Activated T-cell treated with anti-CD3 and anti-CD28 coated beads, Interleukin-2, amount 50 U/mL, for 4 hours (primary cell): ENCODE measurements at regions not wholly inside any gene's neighbourhood (a gene's known extent, or its start where the extent isn't known, plus 50 kb on each side); places are given as distances from the start of the nearest gene placed in this dataset.

Experiments
- ATAC-seq, 2 donors: fragments of 200-7000 bp; cut with Tn5 transposase; one replicate each; pipeline ENCODE4 v1.10.0; 2021
- DNase-seq: peaks from one replicate; pipeline ENCODE4 v3.0.0-alpha.2; 2020
- H3K27me3 Mint-ChIP-seq: one replicate; pipeline ENCODE4 v1.8.0; 2021; ENCODE audit warnings: low read depth, mixed read lengths
- H3K36me3 Mint-ChIP-seq: one replicate; pipeline ENCODE4 v1.8.0; 2022; ENCODE audit warnings: mixed read lengths; ENCODE audit not compliant: insufficient read depth
- H3K4me1 Mint-ChIP-seq: one replicate; pipeline ENCODE4 v1.8.0; 2021; ENCODE audit warnings: low read depth, mixed read lengths
- H3K4me3 Mint-ChIP-seq: one replicate; pipeline ENCODE4 v1.8.0; 2021; ENCODE audit warnings: mild to moderate bottlenecking, moderate library complexity, mixed read lengths
- H3K9me3 Mint-ChIP-seq: one replicate; pipeline ENCODE4 v1.8.0; 2021; ENCODE audit warnings: mixed read lengths

DNA sequence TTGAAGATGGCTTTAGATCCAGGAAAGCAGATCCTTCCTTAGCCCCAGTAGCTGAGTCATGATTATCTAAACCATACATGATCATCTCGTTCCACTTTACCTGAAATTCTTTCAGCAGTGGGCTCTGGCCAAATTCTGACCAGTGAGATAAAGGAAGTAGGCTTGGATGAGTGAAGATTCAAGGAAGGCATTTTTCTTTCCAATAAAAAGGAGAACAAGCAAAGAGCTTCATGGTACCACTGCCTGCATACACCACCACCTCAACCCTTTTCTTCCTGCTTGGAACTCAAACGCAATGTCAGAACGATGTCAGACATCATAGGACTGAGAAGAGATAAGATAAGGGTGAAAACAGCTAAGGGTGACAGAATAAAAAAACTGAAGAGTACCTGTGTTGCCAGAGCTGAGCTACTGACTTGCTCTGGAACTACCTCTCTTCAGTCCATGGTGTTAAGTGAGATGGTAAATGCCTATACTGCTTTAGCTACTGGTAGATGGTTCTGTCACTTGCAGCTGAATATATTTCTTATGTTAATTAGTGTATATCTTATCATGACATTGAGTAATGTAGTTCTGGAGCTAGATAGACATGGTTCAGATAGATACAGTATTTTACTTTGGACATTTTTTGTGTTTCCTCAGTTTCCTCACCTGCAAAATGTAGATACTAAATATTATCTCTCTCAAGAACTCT lies 58.7 kb upstream of the ACVR1 start:
- ATAC-seq (no peak), DNase-seq (no peak)
- H3K36me3 Mint-ChIP-seq, result no peaks in the 10 kb centered on the region
- H3K27me3 Mint-ChIP-seq, result no peaks in the 10 kb centered on the region
- no peak overlapping the region for H3K4me3 Mint-ChIP-seq
- H3K9me3 Mint-ChIP-seq, result no peaks in the 10 kb centered on the region
- peaks cover 12% of the 10 kb centered on the region for H3K4me1 Mint-ChIP-seq

DNA sequence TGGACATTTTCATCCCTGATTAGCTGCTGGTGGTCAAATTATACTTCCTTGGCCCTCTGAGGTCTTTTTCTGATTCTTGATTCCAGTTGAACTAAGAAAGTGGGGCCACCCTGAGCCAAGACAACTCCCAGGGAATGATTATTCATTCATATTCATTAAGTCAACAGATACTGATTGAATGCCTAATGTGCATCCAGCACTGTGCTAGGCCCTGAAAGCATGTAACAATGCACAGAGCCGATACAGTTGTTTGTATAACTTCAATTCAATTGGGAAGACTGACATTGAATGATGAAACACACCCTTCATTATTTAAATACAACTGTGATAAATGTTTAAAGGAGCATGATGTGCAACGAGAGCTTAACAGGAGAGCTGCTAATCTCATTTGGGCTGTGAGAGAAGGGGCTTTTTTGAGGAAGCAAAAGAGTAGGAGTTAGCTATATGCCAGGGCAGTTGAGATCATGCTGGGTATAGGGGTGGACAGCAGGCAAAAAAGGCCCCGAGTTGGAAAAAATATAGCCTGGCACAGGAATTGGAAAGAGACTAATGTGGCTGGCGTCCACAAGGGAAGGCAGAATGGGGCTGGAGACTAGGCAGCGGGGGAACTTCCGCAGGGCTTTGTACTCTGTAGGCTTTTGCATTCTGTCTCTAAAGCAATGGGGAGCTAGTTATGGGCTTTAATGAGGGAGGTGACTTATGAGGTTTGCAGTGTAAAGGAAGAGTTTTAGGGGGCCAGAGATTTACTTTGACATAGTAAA lies 57.2 kb upstream of the ACVR1 start:
- Mint-ChIP-seq H3K36me3 (no peaks in the 10 kb centered on the region), H3K27me3 (no peaks in the 10 kb centered on the region), H3K4me1 (peaks cover 12% of the 10 kb centered on the region), H3K4me3 (no peak overlapping the region), H3K9me3 (no peaks in the 10 kb centered on the region)
- DNase-seq, result no peak
- no peak for ATAC-seq

DNA sequence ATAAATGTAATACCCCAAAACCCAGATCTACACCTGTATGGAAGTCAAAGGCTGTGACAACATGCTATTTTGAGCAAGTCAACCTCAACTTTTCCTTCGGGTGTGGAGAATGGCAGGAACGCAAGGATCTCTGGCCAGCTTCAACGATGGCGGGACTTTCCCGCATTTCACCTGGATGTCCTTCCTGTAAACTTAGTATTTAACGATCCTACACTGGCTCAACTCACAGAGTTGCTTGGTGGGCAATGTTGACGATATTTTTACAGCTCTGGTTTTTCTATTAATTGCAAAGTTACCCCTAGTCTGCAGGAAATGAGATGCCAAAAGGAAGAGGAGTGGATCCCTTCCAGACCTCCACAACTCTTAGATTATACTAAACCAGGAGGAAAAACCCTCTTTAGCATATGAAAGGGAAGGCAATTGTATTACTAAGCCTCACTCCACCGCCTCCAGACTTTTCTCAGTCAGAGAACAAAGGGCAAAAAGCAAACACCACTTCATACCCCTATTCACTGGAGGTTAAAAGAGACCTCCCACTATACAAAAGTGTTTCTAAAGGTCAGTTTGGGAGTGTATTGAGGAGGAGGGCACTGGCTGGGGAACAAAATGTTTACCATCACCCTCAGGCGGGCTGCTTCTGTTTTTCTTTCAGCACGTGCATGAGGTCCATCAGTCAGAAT lies 56.5 kb upstream of the ACVR1 start:
- H3K4me3 Mint-ChIP-seq, result no peak overlapping the region
- DNase-seq (no peak), ATAC-seq (no peak)
- H3K9me3 Mint-ChIP-seq, result no peaks in the 10 kb centered on the region
- peaks cover 12% of the 10 kb centered on the region for H3K4me1 Mint-ChIP-seq
- H3K27me3 Mint-ChIP-seq, result no peaks in the 10 kb centered on the region
- no peaks in the 10 kb centered on the region for H3K36me3 Mint-ChIP-seq

DNA sequence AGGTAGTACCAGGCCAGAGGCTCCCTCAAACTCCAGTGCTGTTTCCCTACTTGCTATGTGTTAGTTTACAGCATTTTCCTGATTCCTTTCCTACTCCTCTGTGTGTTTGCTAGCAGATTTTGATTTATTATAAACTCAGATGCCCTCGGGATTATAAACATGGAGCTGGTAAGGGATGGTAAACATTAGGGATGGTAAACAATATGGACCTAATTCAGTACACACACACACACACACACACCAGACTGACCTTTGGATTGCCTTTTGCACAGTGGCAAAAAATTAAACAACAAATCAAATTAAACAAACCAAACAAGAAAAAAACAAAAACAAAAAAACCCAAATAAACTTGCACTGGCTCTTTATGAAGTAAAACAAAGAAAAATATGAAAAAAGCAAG lies 55.4 kb upstream of the ACVR1 start:
- H3K4me3 Mint-ChIP-seq, result no peak overlapping the region
- no peaks in the 10 kb centered on the region for H3K36me3 Mint-ChIP-seq
- H3K4me1 Mint-ChIP-seq, result peaks cover 12% of the 10 kb centered on the region
- H3K27me3 Mint-ChIP-seq, result no peaks in the 10 kb centered on the region
- no peak for ATAC-seq
- H3K9me3 Mint-ChIP-seq, result no peaks in the 10 kb centered on the region
- no peak for DNase-seq

DNA sequence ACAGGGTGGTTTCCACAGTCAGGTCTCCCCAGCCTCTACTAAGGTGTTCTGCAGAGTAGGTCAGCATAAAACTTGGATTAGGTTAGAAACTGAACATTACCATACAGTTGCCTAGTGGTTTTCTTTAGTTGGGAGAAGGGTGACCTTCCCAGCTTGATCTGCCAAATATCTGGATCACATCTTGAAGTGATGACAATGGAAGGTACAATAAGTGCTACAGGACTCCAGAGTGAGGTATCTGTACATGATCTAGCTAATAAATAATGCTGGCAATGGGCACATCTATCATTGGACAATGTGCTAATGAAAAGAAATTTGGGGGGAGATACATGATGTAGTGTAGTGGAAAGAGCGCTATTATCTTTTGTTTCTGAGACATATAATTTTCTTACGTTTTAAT lies 54.6 kb upstream of the ACVR1 start:
- DNase-seq (no peak), ATAC-seq (no peak)
- no peak overlapping the region for H3K4me3 Mint-ChIP-seq
- no peaks in the 10 kb centered on the region for H3K27me3 Mint-ChIP-seq
- H3K36me3 Mint-ChIP-seq, result no peaks in the 10 kb centered on the region
- peaks cover 4% of the 10 kb centered on the region for H3K4me1 Mint-ChIP-seq
- H3K9me3 Mint-ChIP-seq, result no peaks in the 10 kb centered on the region

DNA sequence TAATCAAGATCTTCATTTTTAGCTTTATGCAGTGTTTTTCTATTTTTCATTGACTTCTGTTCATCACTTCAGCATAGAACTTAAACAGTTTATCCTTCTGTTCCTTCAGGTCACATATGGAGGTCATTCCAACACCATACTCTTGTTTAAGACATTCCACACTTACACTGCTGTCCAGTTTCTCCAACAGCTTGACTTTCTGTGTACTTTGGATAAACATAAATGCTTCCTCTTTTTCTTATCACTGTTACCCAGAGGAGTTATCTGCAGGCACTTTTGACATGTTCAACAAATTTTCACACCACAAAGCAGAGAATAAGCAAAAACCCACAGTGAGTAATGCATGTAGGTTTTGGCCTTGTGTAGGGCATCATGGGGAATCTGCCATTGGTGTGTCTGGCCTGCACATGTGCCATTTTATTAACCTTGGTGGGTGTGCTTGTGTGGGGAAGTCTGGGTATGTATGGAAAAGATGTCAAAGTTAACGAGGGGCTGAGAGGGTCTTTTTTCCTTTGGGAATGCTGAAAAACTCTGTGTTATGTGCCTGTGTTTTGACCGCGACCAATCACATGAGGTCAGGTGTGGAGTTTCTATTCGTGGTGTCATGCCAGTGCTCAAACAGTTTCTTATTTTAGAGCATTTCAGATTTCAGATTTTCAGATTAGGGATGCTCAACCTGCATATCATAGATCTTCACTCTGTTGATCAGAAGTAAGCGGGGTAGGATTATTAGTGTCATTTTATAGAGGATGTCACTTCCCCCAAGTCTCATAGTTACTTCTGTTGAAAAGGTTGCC lies 53.9 kb upstream of the ACVR1 start:
- no peaks in the 10 kb centered on the region for H3K27me3 Mint-ChIP-seq
- DNase-seq, result no peak
- H3K36me3 Mint-ChIP-seq, result no peaks in the 10 kb centered on the region
- no peaks in the 10 kb centered on the region for H3K4me1 Mint-ChIP-seq
- H3K9me3 Mint-ChIP-seq, result no peaks in the 10 kb centered on the region
- no peak for ATAC-seq
- H3K4me3 Mint-ChIP-seq, result no peak overlapping the region

DNA sequence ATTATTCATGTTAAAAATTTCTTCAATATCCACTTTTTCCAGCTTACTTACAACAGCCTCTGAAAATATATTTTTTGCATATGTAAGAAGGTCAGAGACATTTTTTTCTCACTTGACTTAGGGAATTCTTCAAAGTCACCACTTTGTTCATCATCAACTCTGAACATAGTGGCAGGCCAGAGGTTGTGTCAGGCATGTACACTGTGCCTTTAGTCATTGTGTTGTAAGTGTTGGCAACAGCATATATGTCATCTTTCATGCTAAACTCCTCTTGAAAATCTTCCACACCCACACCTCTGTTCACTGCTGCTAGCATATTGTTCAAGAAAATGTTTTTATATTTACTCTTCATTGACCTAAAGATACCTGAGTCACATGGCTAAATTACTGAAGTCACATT lies 52.2 kb upstream of the ACVR1 start:
- no peaks in the 10 kb centered on the region for H3K27me3 Mint-ChIP-seq
- no peak for ATAC-seq
- no peaks in the 10 kb centered on the region for H3K36me3 Mint-ChIP-seq
- H3K9me3 Mint-ChIP-seq, result no peaks in the 10 kb centered on the region
- DNase-seq, result no peak
- no peak overlapping the region for H3K4me3 Mint-ChIP-seq
- H3K4me1 Mint-ChIP-seq, result no peaks in the 10 kb centered on the region

DNA sequence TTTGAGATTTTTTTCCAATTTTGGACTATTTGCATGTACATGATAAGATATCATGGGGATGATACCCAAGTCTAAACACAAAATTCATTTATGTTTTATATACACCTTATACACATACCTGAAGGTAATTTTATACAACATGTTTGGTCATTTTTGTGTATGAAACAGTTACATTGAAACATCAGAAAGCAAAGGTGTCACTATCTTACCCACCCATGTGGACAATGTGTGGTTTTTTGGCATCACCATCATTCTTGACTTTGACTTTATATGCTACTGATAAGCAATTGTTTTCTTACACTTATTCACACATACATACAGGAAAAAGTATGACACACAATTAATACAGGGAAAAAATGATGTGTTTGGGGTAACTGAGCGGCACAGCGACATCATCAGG lies 51.0 kb upstream of the ACVR1 start:
- ATAC-seq (no peak), DNase-seq (no peak)
- Mint-ChIP-seq H3K36me3 (no peaks in the 10 kb centered on the region), H3K4me1 (peaks cover 2% of the 10 kb centered on the region), H3K27me3 (no peaks in the 10 kb centered on the region), H3K4me3 (no peak overlapping the region), H3K9me3 (no peaks in the 10 kb centered on the region)
